Central memory CD4-positive, alpha-beta T cell (primary cell): ENCODE measurements at regions not wholly inside any gene's neighbourhood (a gene's known extent, or its start where the extent isn't known, plus 50 kb on each side); places are given as distances from the start of the nearest gene placed in this dataset.
"Not testable (repeated sequence)": the region's sequence is repeated elsewhere in the genome, so short reads cannot be mapped to it uniquely, and the experiment has no call there.

Experiments used
- DNase-seq: peaks from one replicate; pipeline ENCODE4 v3.0.0; 2022

- not testable (repeated sequence) for DNase-seq
Observed at GRCh38 chr3:107470496-107470895, 52.3 kb upstream of the BBX start.
